Body of pancreas (tissue), 4 donors: ENCODE measurements at regions not wholly inside any gene's neighbourhood (a gene's known extent, or its start where the extent isn't known, plus 50 kb on each side); places are given as distances from the start of the nearest gene placed in this dataset.

Experiments
- POLR2A ChIP-seq, 3 donors: fragments of 450-650 bp; IDR thresholded peaks; one replicate each; pipeline ENCODE4 v1.6.1; 2016; ENCODE audit warnings: antibody characterized with exemption in 3 of 3, mild to moderate bottlenecking in 2 of 3
- TF ChIP-seq, protein P1 (sequence below), 7 experiments: fragments of 450-650 bp in 4 of 7; fragments of 200-600 bp in 3 of 7; sonication (generic) in 3 of 7; IDR thresholded peaks; one replicate each; pipeline ENCODE4 v1.5.1; 2016 to 2019; ENCODE audit warnings: antibody characterized with exemption in 7 of 7

DNA sequence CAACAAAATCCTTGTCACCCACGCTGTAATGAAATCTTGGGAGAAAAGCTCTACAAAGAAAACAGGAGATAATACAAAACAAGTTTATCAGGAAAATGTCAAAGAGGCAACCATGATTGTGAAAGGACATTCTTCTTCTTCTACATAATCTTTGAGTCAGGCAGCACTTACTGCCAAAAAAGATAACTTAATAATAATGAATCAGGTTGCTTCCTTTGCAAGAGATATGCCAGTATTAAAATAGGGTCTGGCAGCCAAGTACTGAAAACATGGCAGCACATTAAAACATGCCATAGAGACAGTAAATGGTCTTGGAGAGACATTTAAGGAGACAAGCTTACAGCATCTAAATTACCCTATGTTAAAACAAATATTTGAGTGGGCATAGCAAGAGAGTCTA lies 1573.4 kb downstream of the EFNA5 start:
- TF ChIP-seq, protein P1, sequence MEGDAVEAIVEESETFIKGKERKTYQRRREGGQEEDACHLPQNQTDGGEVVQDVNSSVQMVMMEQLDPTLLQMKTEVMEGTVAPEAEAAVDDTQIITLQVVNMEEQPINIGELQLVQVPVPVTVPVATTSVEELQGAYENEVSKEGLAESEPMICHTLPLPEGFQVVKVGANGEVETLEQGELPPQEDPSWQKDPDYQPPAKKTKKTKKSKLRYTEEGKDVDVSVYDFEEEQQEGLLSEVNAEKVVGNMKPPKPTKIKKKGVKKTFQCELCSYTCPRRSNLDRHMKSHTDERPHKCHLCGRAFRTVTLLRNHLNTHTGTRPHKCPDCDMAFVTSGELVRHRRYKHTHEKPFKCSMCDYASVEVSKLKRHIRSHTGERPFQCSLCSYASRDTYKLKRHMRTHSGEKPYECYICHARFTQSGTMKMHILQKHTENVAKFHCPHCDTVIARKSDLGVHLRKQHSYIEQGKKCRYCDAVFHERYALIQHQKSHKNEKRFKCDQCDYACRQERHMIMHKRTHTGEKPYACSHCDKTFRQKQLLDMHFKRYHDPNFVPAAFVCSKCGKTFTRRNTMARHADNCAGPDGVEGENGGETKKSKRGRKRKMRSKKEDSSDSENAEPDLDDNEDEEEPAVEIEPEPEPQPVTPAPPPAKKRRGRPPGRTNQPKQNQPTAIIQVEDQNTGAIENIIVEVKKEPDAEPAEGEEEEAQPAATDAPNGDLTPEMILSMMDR (IDR thresholded peaks at IDR 0.05): no peak
- no peak for TF ChIP-seq POLR2A (IDR thresholded peaks at IDR 0.05)
